Fibroblast of the aortic adventitia (primary cell): ENCODE measurements at regions not wholly inside any gene's neighbourhood (a gene's known extent, or its start where the extent isn't known, plus 50 kb on each side); places are given as distances from the start of the nearest gene placed in this dataset.

ENCODE experiments used
- DNase-seq: peaks from one replicate; pipeline ENCODE4 v3.0.0-alpha.2; 2010; ENCODE audit warnings: low read depth
- H3K4me3 ChIP-seq: 2 replicates; pipeline ENCODE4 v1.5.1; 2011; ENCODE audit warnings: low read depth, mild to moderate bottlenecking, control low read depth, low read length, moderate library complexity
- TF ChIP-seq, protein P1 (sequence below): IDR thresholded peaks from 2 replicates; pipeline ENCODE4 v1.5.1; 2011; ENCODE audit warnings: mild to moderate bottlenecking, low read length, control low read depth, inconsistent platforms; ENCODE audit not compliant: insufficient read depth

DNA sequence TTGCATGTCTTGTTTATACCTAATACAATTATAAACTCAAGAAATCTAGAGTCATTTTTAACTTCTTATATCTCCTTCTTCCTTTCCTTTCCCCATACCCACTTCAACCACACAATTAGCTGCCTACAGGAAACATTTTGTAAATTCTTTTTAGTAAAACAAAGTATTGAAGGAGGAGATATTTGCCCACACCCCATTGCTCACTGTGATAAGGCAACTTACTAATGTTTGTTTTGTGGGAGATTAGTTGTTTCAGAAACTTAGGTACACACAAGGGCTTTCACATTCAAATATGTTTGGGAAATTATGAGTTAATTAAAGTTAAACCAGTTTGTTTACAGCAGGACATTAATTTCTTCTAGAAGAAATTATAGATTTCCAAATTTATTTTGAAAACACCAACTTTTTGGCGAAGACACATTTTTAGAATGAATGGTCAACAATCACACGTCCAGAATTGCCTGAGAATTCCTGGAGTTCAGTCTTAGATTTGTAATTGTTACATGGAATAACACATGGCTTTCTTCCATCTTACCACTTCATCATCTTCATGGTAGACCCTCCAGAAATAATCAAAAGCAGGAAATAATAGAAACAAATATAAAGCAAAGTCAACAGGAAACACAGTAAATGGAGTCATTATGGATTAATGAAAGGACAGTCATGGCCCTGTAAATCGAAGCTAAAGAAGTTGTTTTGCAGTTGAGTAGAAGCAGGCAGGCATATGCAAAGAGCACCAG lies 62.5 kb upstream of the RAB27B start:
- H3K4me3 ChIP-seq = no peak overlapping the region
- TF ChIP-seq, protein P1, sequence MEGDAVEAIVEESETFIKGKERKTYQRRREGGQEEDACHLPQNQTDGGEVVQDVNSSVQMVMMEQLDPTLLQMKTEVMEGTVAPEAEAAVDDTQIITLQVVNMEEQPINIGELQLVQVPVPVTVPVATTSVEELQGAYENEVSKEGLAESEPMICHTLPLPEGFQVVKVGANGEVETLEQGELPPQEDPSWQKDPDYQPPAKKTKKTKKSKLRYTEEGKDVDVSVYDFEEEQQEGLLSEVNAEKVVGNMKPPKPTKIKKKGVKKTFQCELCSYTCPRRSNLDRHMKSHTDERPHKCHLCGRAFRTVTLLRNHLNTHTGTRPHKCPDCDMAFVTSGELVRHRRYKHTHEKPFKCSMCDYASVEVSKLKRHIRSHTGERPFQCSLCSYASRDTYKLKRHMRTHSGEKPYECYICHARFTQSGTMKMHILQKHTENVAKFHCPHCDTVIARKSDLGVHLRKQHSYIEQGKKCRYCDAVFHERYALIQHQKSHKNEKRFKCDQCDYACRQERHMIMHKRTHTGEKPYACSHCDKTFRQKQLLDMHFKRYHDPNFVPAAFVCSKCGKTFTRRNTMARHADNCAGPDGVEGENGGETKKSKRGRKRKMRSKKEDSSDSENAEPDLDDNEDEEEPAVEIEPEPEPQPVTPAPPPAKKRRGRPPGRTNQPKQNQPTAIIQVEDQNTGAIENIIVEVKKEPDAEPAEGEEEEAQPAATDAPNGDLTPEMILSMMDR = no peak
- DNase-seq = peak; percentile 18

DNA sequence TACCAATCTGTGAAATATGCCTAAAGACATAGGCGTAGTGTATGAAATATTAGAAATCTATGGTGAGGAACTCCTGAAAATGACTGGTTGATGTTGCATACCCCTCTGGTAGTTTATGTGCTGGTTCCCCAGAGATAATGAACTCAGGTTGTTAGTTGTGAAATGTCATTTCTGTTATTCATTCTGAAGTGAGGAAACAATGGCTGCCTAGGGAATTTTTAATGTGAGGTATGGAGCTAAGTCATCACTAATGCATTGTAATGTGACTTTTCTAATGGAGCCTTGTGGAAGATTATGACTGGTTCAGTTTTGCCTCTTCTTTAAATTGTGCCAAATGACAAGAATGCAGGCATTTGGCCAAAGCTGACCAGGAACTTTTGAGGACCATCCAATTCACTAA lies 61.6 kb upstream of the RAB27B start:
- TF ChIP-seq, protein P1 = no peak
- peak; percentile 29 for DNase-seq
- H3K4me3 ChIP-seq = no peak overlapping the region

DNA sequence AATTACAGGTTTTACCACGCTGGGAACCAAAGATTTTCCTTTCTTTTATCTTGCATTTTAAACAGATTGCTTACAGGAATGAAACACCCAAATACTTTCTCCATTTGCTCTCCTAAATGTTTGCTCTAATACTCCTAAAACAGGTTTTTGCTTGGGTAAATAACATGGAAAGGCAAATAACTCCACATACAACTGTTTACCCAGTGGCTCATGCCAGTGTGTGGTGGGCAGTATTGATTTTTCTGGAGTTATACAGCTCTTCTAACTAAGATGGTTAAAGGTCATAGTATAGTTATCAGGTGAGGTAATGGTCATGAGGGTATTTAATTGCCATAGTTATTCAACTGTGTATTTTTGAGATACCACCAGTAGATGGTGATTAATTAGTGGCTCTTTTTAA lies 61.2 kb upstream of the RAB27B start:
- no peak for DNase-seq
- TF ChIP-seq, protein P1 = no peak
- no peak overlapping the region for H3K4me3 ChIP-seq

DNA sequence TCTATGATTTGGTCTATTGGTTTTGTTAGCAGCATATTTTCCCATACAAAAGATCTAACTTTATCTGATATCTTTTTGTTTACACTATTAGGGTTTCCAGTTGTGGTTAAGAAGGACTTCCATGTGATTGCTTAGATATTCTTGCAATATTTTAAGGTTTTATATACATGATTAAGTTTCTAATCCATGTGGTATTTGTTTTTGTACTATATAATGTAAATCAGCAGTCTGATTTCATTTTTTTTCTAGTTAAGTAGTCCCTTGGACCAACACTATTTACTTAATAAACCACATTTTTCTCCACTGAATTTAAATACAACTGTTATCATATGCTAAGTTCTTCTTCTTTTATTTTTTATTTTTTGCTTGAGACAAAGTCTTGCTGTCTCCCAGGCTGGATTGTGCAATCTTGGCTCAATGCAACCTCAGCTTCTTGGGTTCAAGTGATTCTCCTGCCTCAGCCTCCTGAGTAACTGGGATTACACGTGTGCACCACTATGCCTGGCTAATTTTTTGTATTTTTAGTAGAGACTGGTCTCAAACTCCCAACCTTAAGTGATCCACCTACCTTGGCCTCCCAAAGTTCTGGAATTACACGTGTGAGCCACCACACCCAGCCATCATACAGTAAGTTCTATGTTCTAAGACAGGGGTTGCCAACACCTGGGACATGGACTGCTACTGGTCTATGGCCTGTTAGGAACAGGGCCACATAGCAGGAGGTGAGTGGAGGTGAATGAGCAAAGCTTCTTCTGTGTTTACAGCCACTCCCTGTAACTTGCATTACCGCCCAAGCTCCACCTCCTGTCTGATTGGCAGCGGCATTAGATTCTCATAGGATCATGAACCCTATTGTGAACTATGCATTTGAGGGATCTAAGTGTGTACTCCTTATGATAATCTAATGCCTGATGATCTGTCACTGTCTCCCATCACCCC lies 58.5 kb upstream of the RAB27B start:
- no peak for DNase-seq
- no peak overlapping the region for H3K4me3 ChIP-seq
- TF ChIP-seq, protein P1 = no peak

DNA sequence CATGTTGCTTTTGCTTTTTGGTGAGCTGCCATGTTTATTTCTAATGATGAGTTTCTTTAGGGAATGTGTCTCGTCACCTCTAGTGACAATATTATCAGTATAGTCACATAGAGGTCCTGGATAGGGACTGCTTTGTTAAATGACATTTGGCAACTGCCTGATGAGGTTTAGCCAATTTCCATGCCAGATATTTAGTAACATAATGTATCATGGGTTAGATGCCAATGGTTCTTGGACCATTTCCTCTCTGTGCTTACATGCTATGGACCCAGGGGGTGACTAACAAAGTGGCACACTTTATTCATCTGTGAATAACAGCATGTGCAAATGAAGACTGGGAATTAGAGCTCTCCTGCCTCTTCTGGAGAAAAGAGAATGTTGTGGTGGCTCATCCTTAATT lies 56.2 kb upstream of the RAB27B start:
- H3K4me3 ChIP-seq = no peak overlapping the region
- peak; percentile 42 for DNase-seq
- TF ChIP-seq, protein P1 = no peak

DNA sequence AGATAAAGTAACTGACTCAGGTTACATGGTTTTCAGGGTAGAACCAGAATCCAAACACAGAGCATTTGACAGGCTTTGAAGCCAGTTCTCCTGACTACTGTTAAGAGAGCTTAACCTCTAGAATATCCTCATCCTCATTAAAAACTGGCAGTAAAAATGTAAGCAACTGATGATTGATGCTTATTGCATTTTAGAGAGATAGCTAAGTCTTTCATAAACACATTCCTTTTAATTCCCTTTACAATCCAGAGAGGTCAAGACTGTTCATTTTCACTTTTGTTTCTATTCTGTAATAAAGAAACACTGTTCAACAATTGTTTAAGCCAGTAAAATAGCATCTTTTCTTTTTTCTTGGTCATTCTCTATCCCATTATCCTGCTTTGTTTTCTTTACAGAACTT lies 53.9 kb upstream of the RAB27B start:
- no peak overlapping the region for H3K4me3 ChIP-seq
- TF ChIP-seq, protein P1 = no peak
- DNase-seq = peak; percentile 53
